Left forelimb (tissue), 1 donor: ENCODE measurements at regions not wholly inside any gene's neighbourhood (a gene's known extent, or its start where the extent isn't known, plus 50 kb on each side); places are given as distances from the start of the nearest gene placed in this dataset.
A peak's percentile ranks its signal among the peaks of the same experiment; 100 is the strongest.
"Not testable (repeated sequence)": the region's sequence is repeated elsewhere in the genome, so short reads cannot be mapped to it uniquely, and the experiment has no call there.

Experiments used
- DNase-seq: peaks from one replicate; pipeline ENCODE4 v3.0.0-alpha.2; 2018; ENCODE audit warnings: low spot score

DNA sequence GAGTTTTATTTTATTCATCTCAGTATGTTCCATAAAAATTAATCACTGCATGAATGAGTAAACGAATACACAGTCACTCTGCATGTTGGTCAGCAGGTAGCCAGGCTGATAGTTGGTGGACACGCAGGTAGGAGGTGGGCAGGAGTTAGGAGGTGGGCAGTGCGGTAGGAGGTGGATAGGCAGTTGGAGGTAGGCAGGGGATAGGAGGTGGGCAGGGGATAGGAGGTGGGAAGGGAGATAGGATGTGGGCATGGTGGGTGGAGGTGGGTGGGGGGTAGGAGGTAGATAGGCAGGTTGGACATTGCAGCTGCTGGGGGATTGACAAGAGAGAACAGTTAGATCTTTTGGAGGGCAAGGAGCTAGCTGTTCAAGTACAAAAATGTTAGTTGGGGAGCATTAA, 322.7 kb downstream of the PTPRU start:
- peak; percentile 53 for DNase-seq

GRCh38 chr1:29557701-29558600, 321.6 kb downstream of the PTPRU start:
- DNase-seq, result peak; percentile 52

DNA sequence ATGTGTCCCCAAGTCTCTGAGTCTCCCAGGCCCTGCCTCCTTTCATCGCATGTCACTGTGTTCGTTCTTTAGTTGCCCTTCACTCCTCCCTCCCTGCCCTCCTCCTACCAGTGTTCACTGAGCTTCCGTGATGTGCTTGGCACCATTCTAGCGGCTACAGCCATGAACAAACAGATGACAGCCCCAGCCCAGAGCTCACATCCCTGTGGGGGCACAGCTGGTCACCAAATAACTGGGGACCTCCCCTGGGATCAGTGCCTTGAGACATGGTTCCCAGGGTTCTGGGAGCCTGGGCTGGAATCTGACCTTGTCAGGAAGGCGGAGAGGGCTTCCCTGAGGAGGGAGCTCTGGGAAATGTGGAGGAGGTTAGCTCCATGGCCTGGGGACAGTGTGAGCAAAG, 320.7 kb downstream of the PTPRU start:
- DNase-seq, result peak; percentile 46

DNA sequence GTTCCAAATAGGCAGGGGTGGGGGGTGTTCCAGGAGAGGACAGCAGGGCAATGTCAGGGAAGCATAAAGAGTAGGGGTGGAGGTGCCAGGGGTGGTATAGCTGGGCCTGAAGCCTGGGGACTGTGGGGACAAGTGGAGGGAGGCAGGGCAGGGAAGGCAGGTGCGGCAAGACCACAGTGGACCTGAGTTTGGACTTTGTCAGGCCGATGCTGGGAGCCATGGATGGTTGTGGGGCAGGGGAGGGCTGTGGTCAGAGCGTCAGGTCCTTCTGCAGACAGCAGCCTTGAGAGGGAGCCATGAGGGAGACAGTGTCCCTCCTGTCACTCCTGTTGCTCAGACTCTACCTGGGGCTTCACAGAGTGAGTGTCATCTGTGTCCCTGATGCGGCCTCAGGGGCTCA, 320.3 kb downstream of the PTPRU start:
- peak; percentile 31 for DNase-seq

- DNase-seq, result peak; percentile 46
These were observed 318.8 kb downstream of the PTPRU start for GRCh38 chr1:29555043-29555620.

- DNase-seq, result peak; percentile 51
These were observed 318.0 kb downstream of the PTPRU start for GRCh38 chr1:29554208-29554778.

DNA sequence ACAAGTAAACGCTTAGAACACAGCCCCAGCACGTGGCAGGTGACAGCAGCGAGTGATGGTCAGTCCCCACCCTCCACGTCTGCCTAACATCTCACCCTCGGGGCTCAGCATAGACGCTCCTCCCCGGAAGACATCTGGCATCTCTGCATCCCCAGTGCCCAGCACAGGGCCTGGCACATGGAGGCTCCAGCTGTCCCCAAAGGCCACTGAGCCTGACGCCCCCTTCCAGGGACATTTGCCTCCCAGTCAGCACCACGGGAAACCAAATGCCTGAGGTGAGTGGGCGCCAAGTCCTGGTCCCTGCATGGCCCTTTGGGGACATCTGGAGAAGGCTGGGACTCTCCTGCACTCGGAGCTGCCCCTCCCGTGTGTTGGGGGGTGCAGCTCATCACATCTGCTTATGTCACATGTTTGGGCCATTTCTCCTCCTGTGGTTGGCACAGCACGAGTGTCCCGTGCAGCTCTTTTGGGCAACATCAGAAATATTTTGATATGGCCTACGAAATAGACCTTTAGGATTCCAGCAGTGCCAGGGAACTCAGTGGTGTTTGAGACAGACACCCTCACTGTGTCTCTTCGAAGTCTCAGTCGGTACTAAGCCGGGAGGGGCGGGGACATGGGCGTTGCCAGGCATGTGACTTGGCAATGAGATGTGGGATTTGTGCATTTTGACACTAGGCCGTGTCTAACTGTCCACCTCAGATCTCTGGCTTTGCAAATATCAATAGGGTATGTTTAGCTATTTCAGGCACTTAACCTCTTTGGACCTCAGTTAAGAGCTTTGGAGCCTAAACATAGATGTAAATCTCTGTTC, 315.0 kb downstream of the PTPRU start:
- DNase-seq, result peak; percentile 55

GRCh38 chr1:29550119-29550841, 314.0 kb downstream of the PTPRU start:
- DNase-seq, result peak; percentile 58

DNA sequence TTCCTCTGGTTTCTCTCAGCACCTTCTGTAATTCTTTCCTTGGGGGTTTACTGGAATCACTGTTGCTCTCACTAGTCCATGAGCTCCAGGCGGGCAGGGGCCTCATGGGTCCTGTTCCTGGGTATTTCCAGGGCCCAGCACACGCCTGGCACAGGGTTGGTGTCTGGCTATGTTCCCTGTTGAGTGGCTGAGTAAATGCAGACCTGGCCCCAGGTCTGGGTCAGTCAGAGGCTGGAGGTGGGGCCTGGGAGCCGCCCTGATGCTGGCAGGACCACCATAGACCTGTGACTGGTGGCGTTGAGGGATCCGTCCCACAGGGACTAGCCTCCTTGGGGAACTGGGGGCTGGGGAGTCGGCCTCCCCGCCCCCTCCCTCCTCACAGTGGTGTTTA, 313.4 kb downstream of the PTPRU start:
- DNase-seq, result not testable (repeated sequence)

GRCh38 chr1:29549001-29549400, 312.7 kb downstream of the PTPRU start:
- DNase-seq, result no peak

DNA sequence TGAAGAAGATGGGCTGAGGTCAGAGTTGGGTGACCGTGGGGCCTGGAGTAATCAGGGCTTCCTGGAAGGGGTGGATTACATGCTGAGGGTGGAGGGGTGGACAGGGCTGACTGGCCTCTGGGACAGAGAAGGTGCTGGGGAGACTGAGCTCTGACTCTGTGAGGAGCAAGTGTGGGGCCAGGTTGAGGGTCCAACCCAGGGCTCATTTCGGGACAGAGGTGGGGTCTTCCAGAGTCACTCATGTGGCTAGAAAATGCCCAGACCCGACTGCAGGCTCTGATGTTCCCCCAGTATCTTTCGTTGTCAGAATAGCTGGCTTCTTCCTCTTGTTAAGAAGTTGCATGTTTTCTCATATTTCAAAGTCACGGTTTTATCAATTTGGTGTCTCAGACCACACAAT, 311.8 kb downstream of the PTPRU start:
- DNase-seq, result no peak

DNA sequence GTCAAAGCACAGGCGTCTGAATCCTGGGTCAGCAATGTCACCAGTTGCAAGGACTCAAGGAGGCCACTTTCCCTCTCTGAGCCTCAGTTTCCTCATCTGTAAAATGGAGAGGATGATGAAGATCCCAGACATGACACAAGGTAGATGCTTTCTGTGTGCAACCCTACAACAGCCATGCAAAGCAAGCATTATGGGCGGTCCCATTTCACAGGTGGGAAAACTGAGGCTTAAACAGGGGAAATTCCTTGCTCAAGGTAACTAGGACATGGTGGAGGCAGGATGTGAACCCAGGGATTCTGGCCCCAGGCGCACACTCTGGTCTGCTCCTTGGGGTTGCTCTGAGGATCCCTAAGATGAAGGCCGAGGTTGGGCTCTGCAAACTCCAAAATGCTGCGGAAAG, 311.0 kb downstream of the PTPRU start:
- DNase-seq, result no peak

DNA sequence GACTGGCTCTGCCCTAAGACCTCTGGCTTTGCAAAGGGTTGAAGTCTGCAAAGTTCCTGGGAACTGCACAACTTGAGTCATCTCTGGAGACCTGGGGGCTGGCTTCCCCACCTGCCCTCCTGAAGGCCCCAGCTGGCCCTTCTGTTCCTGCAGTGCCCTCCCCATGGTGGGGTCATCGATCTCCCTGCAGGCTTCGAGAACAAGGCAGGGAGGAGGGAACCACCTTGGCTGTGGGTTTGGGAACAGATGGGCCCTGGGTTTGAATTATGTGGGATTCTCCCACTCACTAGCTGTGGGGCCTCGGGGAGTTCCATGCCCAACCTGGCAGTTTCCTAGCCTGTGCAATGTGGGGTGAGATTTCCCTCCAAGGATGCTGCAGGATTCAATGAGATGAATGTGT, 310.2 kb downstream of the PTPRU start:
- no peak for DNase-seq

- DNase-seq, result peak; percentile 26
These were observed 308.1 kb downstream of the PTPRU start for GRCh38 chr1:29544406-29544805.

GRCh38 chr1:29543586-29543985, 307.3 kb downstream of the PTPRU start:
- no peak for DNase-seq

DNA sequence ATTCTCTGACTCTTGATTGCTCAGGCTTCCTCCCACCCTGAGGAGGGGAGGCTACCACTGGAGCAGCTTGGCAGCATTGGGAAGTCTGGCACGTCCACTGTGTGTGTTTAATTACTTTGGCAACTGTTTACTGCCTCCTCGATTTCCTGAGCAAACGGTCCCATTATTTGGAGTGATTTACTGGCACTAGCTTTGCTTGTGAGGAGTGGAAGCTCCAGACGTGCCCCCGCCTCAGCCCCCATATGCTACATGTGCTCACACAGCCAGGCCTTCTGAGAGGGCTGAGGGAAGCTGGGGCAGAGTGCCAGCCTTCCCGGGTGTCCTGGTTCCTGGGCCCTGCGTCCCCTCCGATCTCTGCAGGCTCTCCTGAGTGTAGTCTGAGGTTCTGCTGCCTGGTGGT, 306.2 kb downstream of the PTPRU start:
- no peak for DNase-seq

GRCh38 chr1:29541631-29542030, 305.3 kb downstream of the PTPRU start:
- peak; percentile 53 for DNase-seq

- peak; percentile 37 for DNase-seq
These were observed 304.6 kb downstream of the PTPRU start for GRCh38 chr1:29540801-29541357.

GRCh38 chr1:29539971-29540370, 303.6 kb downstream of the PTPRU start:
- DNase-seq, result peak; percentile 4

DNA sequence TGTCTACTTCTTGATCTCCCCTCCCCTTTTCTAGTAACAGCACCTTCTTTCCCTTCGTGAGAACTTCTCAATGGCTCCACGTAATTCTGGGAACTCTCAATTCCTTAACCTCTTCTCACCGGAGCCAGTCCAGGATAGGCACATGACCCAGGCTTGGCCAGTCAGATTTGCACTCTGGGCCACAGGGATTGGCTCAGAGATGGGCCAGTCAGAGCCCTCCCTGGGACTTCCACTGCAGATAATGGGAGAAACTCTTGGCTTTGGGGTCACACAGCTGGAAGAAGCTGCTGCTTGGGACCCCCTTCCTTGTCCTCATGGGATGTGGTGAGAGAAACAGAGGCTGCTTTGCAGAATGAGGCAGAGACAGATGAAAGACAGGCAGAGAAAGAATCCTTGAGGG, 302.3 kb downstream of the PTPRU start:
- peak; percentile 37 for DNase-seq

DNA sequence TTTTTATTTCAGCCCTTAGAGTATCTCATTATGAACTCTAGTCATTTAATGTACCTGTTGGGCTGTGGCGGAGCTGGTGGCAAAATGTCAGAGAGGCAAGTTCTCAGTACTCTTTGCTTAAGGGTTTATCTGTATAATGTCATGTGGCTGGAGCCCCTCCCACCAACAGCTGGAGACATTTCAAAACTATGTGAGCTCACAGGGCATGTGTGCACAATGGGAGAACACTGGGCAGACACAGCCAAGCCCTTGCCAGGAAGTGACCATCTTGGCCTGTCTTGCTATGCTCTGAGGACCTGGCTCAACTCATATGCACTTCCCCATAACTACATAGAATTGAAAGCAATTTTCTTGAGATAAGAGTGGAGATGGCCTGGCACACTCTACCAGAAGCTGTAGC, 296.4 kb downstream of the PTPRU start:
- DNase-seq, result peak; percentile 33
